Activated CD8-positive, alpha-beta memory T cell treated with anti-CD3 and anti-CD28 coated beads for 24 hours (primary cell): ENCODE measurements at regions not wholly inside any gene's neighbourhood (a gene's known extent, or its start where the extent isn't known, plus 50 kb on each side); places are given as distances from the start of the nearest gene placed in this dataset.
"Not testable (repeated sequence)": the region's sequence is repeated elsewhere in the genome, so short reads cannot be mapped to it uniquely, and the experiment has no call there.

Experiments used
- DNase-seq: peaks from one replicate; pipeline ENCODE4 v3.0.0-alpha.2; 2020

DNA sequence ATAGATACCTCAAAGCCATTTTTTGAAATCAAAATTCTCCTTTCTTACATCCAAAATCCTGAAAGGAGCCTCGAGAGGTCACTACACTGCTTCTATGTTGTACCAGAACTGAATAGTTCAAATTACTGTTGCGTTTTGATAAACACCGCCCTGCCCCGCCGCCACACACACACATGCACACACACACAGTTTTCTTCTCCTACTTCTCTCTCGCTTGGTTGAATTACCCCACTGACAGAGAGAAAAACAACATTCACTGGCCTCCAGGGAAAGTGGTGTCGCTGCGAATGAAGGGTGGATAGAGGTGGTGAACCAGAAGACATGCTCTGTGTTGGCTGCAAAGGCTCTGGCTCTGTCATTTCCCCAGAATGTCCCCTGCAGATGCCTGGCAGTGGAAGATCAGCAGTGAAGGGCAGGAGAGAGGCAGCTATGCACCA is 183.4 kb upstream of the RFC3 start:
- DNase-seq, result no peak

GRCh38 chr13:33636243-33636642 is 181.7 kb upstream of the RFC3 start:
- DNase-seq, result no peak

DNA sequence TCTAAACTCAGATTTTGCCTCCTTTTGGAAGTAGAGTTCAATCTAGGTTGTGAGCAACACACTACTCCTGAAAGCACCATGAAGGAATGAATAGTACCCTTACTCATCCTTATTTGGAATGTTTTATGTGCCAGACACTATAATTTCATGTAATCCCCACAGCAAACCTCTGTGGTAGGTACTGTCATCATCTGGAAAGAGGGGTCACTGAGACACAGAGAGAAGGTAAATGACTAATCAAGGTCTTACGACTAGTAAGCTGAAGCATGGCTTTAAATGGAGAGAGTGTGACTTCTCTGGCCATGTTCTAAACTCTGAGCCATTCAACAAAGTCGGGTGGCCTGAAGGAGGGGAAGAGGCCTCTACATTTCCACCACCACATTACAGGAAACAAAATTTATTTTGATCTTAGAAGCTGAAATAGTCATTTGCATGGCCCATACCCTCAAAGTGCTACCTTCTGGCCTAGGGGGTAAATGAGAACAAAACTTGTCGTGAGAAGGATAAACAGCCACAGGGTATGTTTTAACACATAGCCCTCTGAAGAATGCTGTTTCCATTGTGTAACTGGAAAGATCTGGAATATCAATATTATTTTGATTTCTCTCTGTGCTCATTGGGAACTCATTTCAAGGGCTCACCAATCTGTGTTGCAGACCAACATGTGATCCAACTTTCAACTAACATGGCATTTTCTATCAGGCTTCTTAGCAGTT is 180.8 kb upstream of the RFC3 start:
- no peak for DNase-seq

DNA sequence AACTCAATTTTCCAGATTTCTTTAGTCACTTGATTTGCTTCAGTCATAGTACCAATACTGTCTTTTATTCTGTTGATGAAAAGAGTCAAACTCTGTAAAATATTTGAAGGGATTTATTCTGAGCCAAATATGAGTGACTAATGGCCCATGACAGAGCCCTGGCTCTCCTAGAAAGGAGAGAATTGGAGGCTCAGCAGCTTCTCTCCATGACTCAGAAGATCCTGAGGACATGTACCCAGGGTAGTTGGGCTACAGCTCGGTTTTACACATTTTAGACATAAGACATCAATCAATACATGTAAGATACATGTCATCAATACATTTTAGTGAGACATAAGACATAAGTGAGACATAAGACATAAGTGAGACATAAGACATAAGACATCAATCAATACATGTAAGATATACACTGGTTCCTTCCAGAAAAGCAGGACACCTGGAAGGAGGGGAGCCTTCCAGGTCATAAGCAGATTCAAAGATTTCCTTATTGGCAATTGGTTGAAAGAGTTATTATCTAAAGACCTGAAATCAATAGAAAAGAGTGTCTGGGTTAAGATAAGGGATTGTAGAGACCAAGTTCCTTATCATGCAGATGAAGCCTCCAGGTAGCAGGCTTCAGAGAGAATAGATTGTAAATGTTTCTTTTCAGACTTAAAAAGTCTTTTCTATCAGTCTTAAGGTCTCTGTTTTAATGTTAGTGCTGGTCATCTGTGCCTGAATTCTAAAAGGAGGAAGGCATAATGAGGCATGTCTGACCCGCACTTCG is 179.8 kb upstream of the RFC3 start:
- DNase-seq, result no peak

DNA sequence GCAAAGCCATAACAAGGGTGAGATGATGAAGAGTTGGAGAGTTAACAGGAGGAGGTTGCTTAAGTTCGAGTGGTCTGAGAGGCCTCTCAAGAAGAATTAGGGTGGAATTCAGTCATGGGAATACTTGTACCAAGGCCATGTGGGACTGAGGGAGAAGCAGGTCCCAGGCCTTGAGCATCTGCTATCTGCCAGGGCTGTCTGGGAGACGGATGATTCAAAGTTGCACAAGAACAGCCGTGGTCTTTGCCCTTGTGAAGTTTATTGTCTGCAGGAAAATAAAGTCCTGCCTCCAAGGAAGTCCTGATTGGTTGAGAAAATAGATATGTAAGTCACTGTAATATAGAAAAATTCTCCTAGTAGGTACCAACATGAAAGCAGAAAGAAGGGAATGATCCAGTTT is 178.8 kb upstream of the RFC3 start:
- no peak for DNase-seq

GRCh38 chr13:33639626-33640080 is 178.3 kb upstream of the RFC3 start:
- no peak for DNase-seq

- no peak for DNase-seq
These were observed 177.1 kb upstream of the RFC3 start for GRCh38 chr13:33640832-33641231.

- DNase-seq, result no peak
These were observed 175.4 kb upstream of the RFC3 start for GRCh38 chr13:33642374-33643065.

DNA sequence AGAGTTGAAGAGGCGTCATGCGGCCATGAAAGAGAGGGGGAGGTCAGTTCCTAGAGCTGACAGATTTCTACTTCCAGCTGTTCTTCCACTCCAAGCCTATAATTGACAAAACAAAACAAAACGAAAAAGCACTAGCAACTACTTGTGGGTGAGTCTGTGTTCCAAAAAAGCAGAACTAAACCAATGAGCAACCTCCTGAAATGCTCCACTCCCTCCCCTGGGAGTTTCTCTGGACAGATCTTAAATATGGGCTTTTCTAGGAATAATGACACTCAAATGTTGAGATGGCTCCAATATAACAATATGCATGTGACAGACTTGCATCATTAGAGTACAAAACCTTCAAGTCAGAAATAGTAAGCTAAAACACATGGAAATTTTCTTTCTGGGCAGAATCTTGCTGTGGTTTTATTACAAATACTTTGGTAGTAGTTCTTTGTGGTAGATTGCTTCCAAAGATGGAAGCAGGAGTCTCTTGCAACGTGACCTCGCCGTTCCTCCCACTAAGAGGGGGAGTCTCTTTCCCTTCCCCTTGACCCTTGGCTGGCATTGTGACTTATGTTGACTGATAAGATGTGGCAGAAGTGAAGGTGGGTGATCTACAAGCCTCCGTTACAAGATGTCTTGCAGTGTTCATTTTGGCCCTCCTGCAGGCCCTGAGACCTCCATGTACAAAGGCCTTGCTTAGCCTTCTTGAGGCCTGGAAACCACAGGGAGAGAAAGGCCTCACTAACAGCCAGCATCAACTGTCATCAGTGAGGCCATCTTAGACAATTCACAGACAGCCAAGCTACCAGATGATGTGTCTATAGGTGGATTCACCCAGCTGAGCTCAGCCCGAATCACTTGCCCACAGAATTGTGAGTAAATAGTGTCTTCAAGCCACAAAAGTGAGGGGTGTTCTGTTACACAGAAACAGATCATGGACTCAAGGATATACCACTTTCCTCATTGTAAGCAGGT is 173.1 kb upstream of the RFC3 start:
- DNase-seq, result no peak

DNA sequence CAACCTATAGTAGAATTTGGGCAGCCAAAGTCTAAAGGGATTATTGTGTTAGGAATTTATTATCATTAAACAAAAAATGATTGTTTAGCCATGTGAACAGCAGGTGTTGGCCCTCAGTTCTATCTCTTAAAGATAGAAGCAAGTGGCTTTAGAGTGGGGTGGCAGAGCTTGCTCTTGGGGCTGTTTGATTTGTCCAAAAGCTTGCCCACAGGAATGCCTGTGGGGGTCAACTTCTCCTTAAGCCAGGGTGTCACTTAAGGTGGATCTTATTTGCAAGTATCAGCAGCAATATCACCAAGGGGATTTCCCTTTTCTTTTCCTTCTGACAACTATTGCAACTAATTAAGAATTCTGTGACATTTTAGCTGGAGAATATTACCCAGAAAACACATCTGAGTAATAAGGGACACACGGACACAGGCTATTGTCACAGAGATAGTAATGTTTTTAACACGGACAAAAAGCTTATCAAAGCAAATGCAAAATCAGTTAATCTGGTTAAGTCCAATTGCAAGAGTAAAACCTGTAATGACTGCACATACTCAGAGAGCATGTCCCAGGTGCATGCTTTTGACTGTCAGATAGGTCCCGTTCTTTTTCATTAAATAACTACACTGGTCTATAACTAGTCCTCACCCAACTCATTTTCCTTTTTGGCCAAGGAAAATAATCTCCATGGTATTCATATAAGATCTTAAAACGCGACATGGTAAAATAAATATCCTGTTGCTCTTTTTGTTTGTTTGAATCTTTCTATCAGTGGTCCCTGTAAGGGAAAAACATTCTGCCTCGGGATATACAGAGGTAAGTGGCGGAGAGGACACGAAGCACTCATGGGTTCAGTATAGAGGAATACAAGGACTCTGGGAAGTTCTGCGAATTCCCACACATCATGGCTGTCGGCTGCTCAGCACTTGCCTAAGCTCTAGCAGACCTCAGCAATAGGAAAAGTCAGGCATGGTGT is 172.1 kb upstream of the RFC3 start:
- DNase-seq, result no peak

DNA sequence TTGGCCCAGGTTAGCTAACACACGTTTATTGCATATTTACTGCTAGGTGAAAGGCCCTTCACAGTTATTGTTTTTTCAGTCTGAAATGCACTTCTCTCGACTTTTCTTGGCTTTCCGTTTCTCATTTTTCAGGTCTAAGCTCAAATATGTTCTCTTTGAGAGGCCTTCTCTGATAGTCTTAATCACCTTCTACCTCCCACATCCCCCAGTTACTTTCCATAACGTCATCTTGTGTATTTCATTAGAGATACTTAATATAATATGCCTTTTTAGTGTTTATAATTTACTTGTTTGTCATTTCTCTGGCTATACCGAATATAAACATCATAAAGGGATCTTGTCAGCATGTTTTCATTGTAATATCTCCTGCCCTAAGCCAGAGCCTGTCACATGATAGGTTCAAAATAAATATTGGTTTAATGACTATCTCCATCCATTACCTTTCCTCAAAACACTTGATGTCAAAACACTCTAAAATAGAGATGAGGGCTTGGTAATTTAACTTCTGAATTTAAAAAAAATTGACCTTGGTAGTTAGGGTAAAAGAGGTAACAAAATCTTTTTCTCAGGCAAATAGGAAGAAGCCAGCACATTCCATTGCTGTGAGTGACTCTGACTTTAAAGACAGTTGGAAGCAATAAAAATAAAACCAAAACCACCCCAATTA is 168.6 kb upstream of the RFC3 start:
- no peak for DNase-seq

DNA sequence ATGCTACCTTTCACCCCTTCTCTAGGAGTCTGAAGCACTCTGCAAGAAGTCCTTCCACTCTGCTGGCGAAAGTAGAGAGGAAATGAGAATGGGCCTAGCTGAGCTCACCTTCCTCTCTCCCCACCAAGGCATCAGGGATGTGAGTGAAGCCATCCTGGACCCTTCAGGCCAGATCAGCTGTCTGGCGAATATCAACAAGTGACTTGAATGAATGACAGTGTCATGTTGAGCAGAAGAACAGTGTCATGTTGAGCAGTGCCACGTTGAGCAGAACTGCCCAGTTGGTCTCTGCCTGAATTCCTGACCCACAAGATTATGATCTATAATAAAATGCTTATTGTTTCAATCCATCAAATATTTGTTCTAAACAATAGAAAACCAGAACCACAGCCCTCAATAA is 166.2 kb upstream of the RFC3 start:
- no peak for DNase-seq

DNA sequence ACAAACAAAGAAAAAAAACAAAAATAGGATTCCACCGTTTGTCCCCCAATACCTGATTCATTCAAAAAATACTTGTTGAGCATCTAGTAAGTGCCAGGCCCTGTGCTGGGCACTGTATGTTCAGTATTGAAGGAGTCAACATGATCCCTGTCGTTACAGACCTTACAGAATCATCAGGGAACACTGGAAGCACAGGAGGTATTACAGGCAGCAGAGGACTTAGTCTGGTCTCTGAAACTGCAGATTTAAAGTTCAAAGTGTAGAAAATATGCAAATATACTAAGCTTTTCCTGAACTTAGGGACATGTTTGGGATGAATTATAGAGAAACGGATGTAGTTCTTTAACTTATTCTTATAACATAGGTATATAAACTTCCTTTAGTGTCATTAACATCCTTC is 160.7 kb upstream of the RFC3 start:
- DNase-seq, result no peak

DNA sequence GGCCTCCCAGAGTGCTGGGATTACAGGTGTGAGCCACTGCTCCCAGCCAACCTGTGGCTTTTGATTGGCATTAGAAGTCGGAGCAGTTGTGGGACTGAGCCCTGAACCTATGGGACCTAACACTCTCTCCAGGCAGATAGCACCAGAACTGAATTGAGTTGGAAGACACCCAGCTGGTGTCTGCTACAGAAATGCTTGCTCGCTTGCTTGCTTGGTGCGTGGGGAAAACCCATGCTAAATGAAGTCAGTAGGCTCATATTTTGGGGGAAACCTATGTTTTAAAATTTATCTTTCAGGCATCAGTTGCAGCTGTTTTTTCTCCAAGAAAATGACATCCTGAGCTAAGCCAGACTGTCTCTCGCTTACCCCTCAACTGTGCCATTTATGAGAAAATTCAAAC is 158.5 kb upstream of the RFC3 start:
- no peak for DNase-seq

DNA sequence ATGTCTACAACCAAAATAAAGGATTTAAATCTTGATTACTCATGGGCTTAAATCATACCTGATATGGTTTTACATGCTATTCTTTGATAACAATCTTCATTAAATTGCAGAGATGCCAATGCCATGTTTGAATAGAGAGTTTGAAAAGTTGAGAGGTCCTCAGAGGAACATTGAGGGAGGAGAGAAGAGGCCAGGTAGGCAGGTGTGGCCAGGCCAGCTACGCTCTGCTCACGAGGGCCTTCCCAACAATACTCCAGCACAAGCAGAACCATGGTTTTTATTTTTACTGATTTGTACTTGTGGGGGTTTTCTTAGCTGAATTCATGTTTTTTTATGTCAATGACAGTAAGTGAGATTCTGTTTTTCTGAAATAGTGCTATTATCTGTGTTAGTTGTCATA is 158.1 kb upstream of the RFC3 start:
- no peak for DNase-seq

DNA sequence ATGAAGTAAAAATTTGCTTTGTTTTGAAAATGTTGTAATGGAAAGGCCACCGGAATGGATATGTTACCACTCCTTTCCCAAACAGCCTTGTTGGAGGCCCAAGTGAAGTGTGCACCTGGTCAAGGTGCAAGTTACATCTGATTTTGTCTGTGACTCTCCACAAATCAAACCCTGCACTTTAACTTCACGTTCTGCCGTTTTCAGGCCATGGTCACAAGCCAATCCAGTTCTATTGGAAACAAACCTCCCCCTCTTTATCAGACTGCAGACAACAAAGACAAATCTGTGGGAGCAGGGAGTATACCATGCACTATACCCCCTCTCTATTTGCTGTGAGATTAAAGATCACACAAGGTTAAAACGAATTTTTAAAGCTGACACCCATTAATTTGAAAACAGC is 155.6 kb upstream of the RFC3 start:
- no peak for DNase-seq

DNA sequence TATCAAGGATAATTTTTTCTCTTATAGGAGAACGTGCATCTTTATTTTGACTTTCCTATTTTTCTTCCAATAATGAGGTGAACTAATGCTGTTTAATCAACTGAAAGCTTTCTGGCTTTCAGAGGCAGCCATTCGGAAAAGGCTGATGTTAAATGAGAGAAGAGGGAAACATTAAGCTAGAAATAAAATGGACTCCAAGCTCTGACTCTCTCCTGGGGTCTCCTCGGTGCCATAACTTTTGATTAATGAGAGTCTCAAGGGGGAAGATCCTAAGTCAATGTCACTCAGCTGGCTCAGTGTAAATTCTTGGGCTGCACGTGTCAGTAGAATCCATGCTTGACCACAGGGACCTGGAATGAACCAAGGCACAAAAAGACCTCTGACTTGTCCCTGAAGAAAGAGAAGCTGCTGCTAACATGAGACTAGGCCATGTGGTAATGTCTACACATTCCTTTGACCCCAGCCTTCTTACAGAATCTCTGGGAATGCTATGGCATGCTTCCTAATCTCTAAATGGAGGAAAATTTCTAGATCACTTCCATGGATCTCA is 152.2 kb upstream of the RFC3 start:
- no peak for DNase-seq

DNA sequence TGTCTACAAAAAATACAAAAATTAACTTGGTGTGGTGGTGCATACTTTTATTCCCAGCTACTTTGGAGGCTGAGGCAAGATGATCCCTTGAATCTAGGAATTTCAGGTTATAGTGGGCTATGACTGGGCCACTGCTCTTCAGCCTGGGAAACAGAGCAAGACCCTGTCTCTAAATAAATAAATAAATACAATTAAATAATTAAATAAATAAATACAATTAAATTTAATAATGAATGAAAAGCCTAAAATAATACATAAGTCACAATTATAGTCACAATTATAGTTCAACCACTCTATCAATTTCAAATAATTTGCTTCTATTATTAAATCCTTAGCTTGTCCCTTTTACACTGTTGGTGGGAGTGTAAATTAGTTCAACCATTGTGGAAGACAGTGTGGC is 146.4 kb upstream of the RFC3 start:
- no peak for DNase-seq

- not testable (repeated sequence) for DNase-seq
These were observed 145.9 kb upstream of the RFC3 start for GRCh38 chr13:33672022-33672421.
